ENCODE measurements at regions not wholly inside any gene's neighbourhood (a gene's known extent, or its start where the extent isn't known, plus 50 kb on each side); places are given as distances from the start of the nearest gene placed in this dataset.

DNA sequence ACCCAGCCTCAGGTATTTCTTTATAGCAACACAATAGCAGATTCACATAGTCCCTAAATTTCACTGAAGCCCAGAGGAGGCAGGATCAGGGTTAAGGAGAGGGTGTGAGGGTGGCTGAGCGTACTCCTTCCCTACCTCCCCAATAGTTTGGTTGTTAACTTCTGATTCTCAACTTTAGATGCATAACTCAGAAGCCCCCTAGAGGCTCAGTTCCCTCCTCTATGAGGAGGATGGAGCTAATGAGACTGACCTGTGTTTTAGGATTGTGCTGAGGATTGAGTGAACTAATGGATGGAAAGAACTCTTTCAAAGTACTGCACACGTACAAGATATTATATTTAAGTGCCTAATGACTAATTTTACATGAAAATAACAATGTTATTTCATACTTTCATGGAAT, 249.3 kb upstream of the SOX14 start:
- no peak overlapping the region for H3K4me3 Mint-ChIP-seq
- no peaks in the 10 kb centered on the region for H3K27me3 ChIP-seq (ENCODE audit: control insufficient read depth in 2 of 2, insufficient read depth in 2 of 2, low read length in 2 of 2)

DNA sequence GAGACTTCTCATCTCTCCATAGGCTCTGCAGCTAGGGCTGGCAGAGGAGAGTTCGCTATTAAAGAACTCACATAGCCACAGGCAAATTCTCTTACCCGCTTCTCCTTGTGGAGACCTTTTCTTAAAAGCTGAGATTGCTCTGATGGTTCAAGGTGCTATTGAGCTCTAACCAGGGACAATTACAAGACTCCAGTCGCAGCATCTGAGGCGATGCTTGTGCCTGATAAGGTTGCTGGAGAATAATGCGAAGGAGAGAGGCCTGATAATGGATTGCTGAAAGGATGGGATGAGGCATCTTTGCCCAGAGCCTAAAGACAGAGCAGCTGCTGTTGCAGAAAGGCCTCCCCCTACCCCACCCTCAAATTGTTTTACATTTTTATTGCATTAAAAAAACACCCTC, 244.5 kb upstream of the SOX14 start:
- no peaks in the 10 kb centered on the region for H3K36me3 ChIP-seq (ENCODE audit: control insufficient read depth in 2 of 3, insufficient read depth in 3 of 3, low read length in 3 of 3)
- no peak overlapping the region for H3K27ac ChIP-seq (ENCODE audit: low read depth, low read length)
- intact Hi-C loops (cut with micrococcal nuclease) = no loop called here
- Mint-ChIP-seq H3K4me3 (no peak overlapping the region), H3K27me3 (peaks cover 0 to 5% (median 0%) of the 10 kb centered on the region in 5 donors), H3K4me1 (no peaks in the 10 kb centered on the region), H3K36me3 (no peaks in the 10 kb centered on the region), H3K27ac (no peak overlapping the region), H3K9me3 (peaks cover 0 to 12% (median 1%) of the 10 kb centered on the region in 11 donors)
- H3K27me3 ChIP-seq (ENCODE audit: control insufficient read depth in 2 of 2, insufficient read depth in 2 of 2, low read length in 2 of 2) = no peaks in the 10 kb centered on the region
- DNase-seq (no peak), ATAC-seq (no peak)
- no peaks in the 10 kb centered on the region for H3K4me1 ChIP-seq (ENCODE audit: control insufficient read depth in 2 of 2, insufficient read depth in 2 of 2, low read length in 2 of 2)
- no peak overlapping the region for H3K4me3 ChIP-seq (ENCODE audit: low read length)
- H3K9me3 ChIP-seq (ENCODE audit: control insufficient read depth in 2 of 3, low read length in 3 of 3) = no peaks in the 10 kb centered on the region
- ChIA-PET POLR2A (no interaction called here), CTCF (no interaction called here)

More for the DNA sequence above, 249.3 kb upstream of the SOX14 start:
- ChIA-PET POLR2A (no interaction called here), CTCF (no interaction called here)
- peaks cover 0 to 10% (median 4%) of the 10 kb centered on the region in 11 donors for H3K9me3 Mint-ChIP-seq
- intact Hi-C loops (cut with micrococcal nuclease) = no loop called here
- H3K27me3 Mint-ChIP-seq = peaks cover 0 to 5% (median 0%) of the 10 kb centered on the region in 5 donors
- no peak overlapping the region for H3K27ac ChIP-seq (ENCODE audit: low read depth, low read length)
- no peaks in the 10 kb centered on the region for H3K9me3 ChIP-seq (ENCODE audit: control insufficient read depth in 2 of 3, low read length in 3 of 3)
- H3K4me3 ChIP-seq (ENCODE audit: low read length) = no peak overlapping the region
- ATAC-seq = no peak
- DNase-seq = no peak
- no peaks in the 10 kb centered on the region for H3K4me1 ChIP-seq (ENCODE audit: control insufficient read depth in 2 of 2, insufficient read depth in 2 of 2, low read length in 2 of 2)
- H3K36me3 Mint-ChIP-seq = no peaks in the 10 kb centered on the region
- no peaks in the 10 kb centered on the region for H3K36me3 ChIP-seq (ENCODE audit: control insufficient read depth in 2 of 3, insufficient read depth in 3 of 3, low read length in 3 of 3)
- H3K4me1 Mint-ChIP-seq = no peaks in the 10 kb centered on the region
- no peak overlapping the region for H3K27ac Mint-ChIP-seq

DNA sequence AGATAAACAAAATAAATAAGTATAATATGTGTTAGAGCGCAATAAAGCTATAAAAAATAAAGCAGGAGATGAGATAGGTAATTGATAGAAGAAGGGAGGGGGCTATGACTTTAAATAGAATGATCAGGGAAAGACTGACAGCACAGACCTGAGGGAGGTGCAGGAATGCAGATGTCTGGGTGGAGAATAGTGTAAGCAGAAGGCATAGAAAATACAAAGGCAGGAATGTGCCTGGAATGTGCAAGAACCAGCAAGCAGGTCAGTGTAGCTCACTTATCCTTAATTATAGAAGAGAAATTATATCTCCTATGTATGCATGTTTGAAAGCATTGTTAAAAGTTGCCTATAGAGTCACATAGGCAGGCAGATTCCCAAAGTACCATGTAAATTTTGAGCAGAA, 239.4 kb upstream of the SOX14 start:
- intact Hi-C loops (cut with micrococcal nuclease) = no loop called here
- ATAC-seq (no peak), DNase-seq (no peak)
- peaks cover 0 to 14% (median 3%) of the 10 kb centered on the region in 11 donors for H3K9me3 Mint-ChIP-seq
- CTCF ChIA-PET = no interaction called here
- H3K27ac ChIP-seq (ENCODE audit: low read depth, low read length) = no peak overlapping the region
- POLR2A ChIA-PET = no interaction called here
- no peaks in the 10 kb centered on the region for H3K36me3 Mint-ChIP-seq
- no peak overlapping the region for H3K27ac Mint-ChIP-seq
- H3K27me3 Mint-ChIP-seq = peaks cover 0 to 4% (median 0%) of the 10 kb centered on the region in 5 donors
- no peak overlapping the region for H3K4me3 Mint-ChIP-seq
- no peaks in the 10 kb centered on the region for H3K9me3 ChIP-seq (ENCODE audit: control insufficient read depth in 2 of 3, low read length in 3 of 3)
- no peaks in the 10 kb centered on the region for H3K36me3 ChIP-seq (ENCODE audit: control insufficient read depth in 2 of 3, insufficient read depth in 3 of 3, low read length in 3 of 3)
- no peak overlapping the region for H3K4me3 ChIP-seq (ENCODE audit: low read length)
- no peaks in the 10 kb centered on the region for H3K27me3 ChIP-seq (ENCODE audit: control insufficient read depth in 2 of 2, insufficient read depth in 2 of 2, low read length in 2 of 2)
- no peaks in the 10 kb centered on the region for H3K4me1 ChIP-seq (ENCODE audit: control insufficient read depth in 2 of 2, insufficient read depth in 2 of 2, low read length in 2 of 2)
- no peaks in the 10 kb centered on the region for H3K4me1 Mint-ChIP-seq

DNA sequence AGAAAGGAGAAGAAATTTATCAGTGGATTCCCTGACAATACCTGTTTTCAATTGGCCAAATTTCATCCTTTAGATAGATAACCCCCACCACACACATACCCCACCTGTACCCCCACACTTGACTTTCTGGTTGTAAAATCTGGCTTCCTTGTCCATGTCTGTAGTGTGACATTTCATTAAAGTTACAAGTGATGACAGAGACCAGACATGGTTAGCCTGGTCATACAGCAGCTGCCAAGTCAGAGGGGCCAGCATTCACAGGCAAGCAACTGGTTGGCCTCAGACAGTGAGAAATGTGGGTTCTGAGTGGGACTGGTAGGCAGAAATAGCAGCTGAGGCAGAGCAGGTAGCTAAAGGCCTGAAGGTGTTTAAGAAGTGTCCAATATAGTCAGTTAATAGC, 238.6 kb upstream of the SOX14 start:
- H3K9me3 Mint-ChIP-seq = peaks cover 0 to 16% (median 3%) of the 10 kb centered on the region in 11 donors
- ChIA-PET POLR2A (no interaction called here), CTCF (no interaction called here)
- no peak overlapping the region for H3K4me3 ChIP-seq (ENCODE audit: low read length)
- no peaks in the 10 kb centered on the region for H3K4me1 ChIP-seq (ENCODE audit: control insufficient read depth in 2 of 2, insufficient read depth in 2 of 2, low read length in 2 of 2)
- H3K27me3 ChIP-seq (ENCODE audit: control insufficient read depth in 2 of 2, insufficient read depth in 2 of 2, low read length in 2 of 2) = no peaks in the 10 kb centered on the region
- H3K36me3 Mint-ChIP-seq = no peaks in the 10 kb centered on the region
- no peak overlapping the region for H3K4me3 Mint-ChIP-seq
- no peak for ATAC-seq
- H3K4me1 Mint-ChIP-seq = no peaks in the 10 kb centered on the region
- H3K27me3 Mint-ChIP-seq = peaks cover 0 to 4% (median 0%) of the 10 kb centered on the region in 5 donors
- H3K9me3 ChIP-seq (ENCODE audit: control insufficient read depth in 2 of 3, low read length in 3 of 3) = no peaks in the 10 kb centered on the region
- H3K27ac ChIP-seq (ENCODE audit: low read depth, low read length) = no peak overlapping the region
- no peaks in the 10 kb centered on the region for H3K36me3 ChIP-seq (ENCODE audit: control insufficient read depth in 2 of 3, insufficient read depth in 3 of 3, low read length in 3 of 3)
- intact Hi-C loops (cut with micrococcal nuclease) = no loop called here
- DNase-seq = no peak
- H3K27ac Mint-ChIP-seq = no peak overlapping the region

DNA sequence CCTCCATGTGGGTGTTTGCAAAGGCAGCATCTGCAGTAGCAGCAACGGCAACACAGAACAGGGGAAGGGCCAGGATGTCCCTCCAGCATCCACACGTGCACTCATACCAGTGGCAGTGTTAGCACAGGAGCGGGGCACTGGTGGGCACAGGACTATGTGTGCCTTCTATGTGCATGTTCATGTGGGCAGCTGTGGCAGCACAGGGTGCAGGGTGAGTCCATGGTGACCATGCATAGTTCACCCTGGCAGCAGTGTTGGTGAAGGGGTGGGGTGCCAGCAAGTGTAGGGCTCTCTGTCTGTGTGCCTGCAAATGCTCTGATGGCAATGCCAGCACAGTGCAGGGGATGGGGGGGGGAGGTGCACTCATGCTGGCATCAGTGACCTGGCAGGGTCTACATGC, 222.1 kb upstream of the SOX14 start:
- no peaks in the 10 kb centered on the region for H3K4me1 Mint-ChIP-seq
- intact Hi-C loops (cut with micrococcal nuclease) = no loop called here
- H3K9me3 ChIP-seq (ENCODE audit: control insufficient read depth in 2 of 3, low read length in 3 of 3) = no peaks in the 10 kb centered on the region
- H3K4me3 Mint-ChIP-seq = no peak overlapping the region
- ChIA-PET CTCF (no interaction called here), POLR2A (no interaction called here)
- H3K27ac Mint-ChIP-seq = no peak overlapping the region
- no peaks in the 10 kb centered on the region for H3K27me3 ChIP-seq (ENCODE audit: control insufficient read depth in 2 of 2, insufficient read depth in 2 of 2, low read length in 2 of 2)
- DNase-seq = no peak
- no peak overlapping the region for H3K27ac ChIP-seq (ENCODE audit: low read depth, low read length)
- peaks cover 0 to 4% (median 0%) of the 10 kb centered on the region in 5 donors for H3K36me3 Mint-ChIP-seq
- H3K4me1 ChIP-seq (ENCODE audit: control insufficient read depth in 2 of 2, insufficient read depth in 2 of 2, low read length in 2 of 2) = no peaks in the 10 kb centered on the region
- no peaks in the 10 kb centered on the region for H3K36me3 ChIP-seq (ENCODE audit: control insufficient read depth in 2 of 3, insufficient read depth in 3 of 3, low read length in 3 of 3)
- H3K9me3 Mint-ChIP-seq = peaks cover 2 to 28% (median 10%) of the 10 kb centered on the region in 11 donors
- no peaks in the 10 kb centered on the region for H3K27me3 Mint-ChIP-seq
- ATAC-seq = no peak
- H3K4me3 ChIP-seq (ENCODE audit: low read length) = no peak overlapping the region

DNA sequence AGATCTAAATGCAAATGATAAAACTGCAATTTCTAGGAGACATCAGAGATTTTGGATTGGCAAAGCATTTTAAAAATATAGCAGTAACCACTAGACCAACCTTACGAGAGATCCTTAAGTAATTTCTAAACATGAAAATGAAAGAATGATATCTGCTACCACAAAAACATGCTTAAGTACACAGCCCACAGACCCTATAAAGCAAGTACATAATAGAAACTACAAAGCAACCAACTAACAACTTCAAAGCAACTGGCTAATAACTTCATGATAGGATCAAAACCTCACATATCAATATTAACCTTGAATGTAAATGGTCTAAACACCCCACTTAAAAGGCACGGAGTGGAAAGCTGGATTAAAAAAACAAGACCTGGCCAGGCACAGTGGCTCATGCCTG, 209.9 kb upstream of the SOX14 start:
- no peaks in the 10 kb centered on the region for H3K4me1 Mint-ChIP-seq
- ChIA-PET CTCF (no interaction called here), POLR2A (no interaction called here)
- Histone ChIP-seq H3K9me3 (ENCODE audit: control insufficient read depth in 2 of 3, low read length in 3 of 3) (no peaks in the 10 kb centered on the region), H3K27me3 (ENCODE audit: control insufficient read depth in 2 of 2, insufficient read depth in 2 of 2, low read length in 2 of 2) (no peaks in the 10 kb centered on the region), H3K36me3 (ENCODE audit: control insufficient read depth in 2 of 3, insufficient read depth in 3 of 3, low read length in 3 of 3) (no peaks in the 10 kb centered on the region), H3K27ac (ENCODE audit: low read depth, low read length) (no peak overlapping the region), H3K4me1 (ENCODE audit: control insufficient read depth in 2 of 2, insufficient read depth in 2 of 2, low read length in 2 of 2) (no peaks in the 10 kb centered on the region), H3K4me3 (ENCODE audit: low read length) (no peak overlapping the region)
- H3K9me3 Mint-ChIP-seq = peaks cover 0 to 19% (median 7%) of the 10 kb centered on the region in 11 donors
- intact Hi-C loops (cut with micrococcal nuclease) = no loop called here
- H3K36me3 Mint-ChIP-seq = no peaks in the 10 kb centered on the region
- DNase-seq (no peak), ATAC-seq (no peak)
- no peak overlapping the region for H3K4me3 Mint-ChIP-seq
- no peaks in the 10 kb centered on the region for H3K27me3 Mint-ChIP-seq
- H3K27ac Mint-ChIP-seq = no peak overlapping the region

DNA sequence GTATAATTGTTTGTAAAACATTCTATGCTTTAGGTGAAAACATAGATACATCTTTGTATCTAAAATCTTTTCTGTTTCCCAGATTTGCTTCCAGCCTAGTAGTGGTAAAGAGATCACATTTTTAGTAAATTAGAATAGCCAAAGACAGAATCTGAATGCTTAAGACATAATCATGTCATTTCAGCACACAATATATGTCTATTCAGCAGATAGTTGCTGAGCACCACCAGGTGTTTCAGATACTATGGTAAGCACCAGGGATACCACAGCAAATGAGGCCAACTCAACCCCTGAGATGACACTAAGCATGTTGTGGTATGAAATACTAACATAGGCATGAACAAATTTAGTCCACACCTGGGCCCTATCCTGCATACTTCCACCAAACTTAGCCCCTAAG, 195.2 kb upstream of the SOX14 start:
- H3K4me3 Mint-ChIP-seq = no peak overlapping the region
- no peak overlapping the region for H3K27ac ChIP-seq (ENCODE audit: low read depth, low read length)
- ChIA-PET POLR2A (no interaction called here), CTCF (no interaction called here)
- H3K27me3 ChIP-seq (ENCODE audit: control insufficient read depth in 2 of 2, insufficient read depth in 2 of 2, low read length in 2 of 2) = no peaks in the 10 kb centered on the region
- no peaks in the 10 kb centered on the region for H3K4me1 ChIP-seq (ENCODE audit: control insufficient read depth in 2 of 2, insufficient read depth in 2 of 2, low read length in 2 of 2)
- no peak for DNase-seq
- no peak for ATAC-seq
- H3K36me3 Mint-ChIP-seq = no peaks in the 10 kb centered on the region
- H3K9me3 ChIP-seq (ENCODE audit: control insufficient read depth in 2 of 3, low read length in 3 of 3) = no peaks in the 10 kb centered on the region
- no peaks in the 10 kb centered on the region for H3K36me3 ChIP-seq (ENCODE audit: control insufficient read depth in 2 of 3, insufficient read depth in 3 of 3, low read length in 3 of 3)
- intact Hi-C loops (cut with micrococcal nuclease) = no loop called here
- H3K9me3 Mint-ChIP-seq = peaks cover 0 to 33% (median 5%) of the 10 kb centered on the region in 11 donors
- no peaks in the 10 kb centered on the region for H3K4me1 Mint-ChIP-seq
- H3K4me3 ChIP-seq (ENCODE audit: low read length) = no peak overlapping the region
- no peaks in the 10 kb centered on the region for H3K27me3 Mint-ChIP-seq
- H3K27ac Mint-ChIP-seq = no peak overlapping the region

All from naive thymus-derived CD4-positive, alpha-beta T cell (primary cell).